ENCODE measurements at regions not wholly inside any gene's neighbourhood (a gene's known extent, or its start where the extent isn't known, plus 50 kb on each side); places are given as distances from the start of the nearest gene placed in this dataset.

- TF ChIP-seq CTCF (IDR thresholded peaks at IDR 0.05; ENCODE audit: borderline replicate concordance, extremely low read depth, low read length, poor library complexity, severe bottlenecking) (no peak), EZH2 (IDR thresholded peaks at IDR 0.05; ENCODE audit: borderline replicate concordance, low read depth, low read length, severe bottlenecking) (no peak)
These were observed 276.6 kb downstream of the CMPK2 start for GRCh38 chr2:6589150-6589549.
